HCT116 (cell line): ENCODE measurements at regions not wholly inside any gene's neighbourhood (a gene's known extent, or its start where the extent isn't known, plus 50 kb on each side); places are given as distances from the start of the nearest gene placed in this dataset.
"Not testable (repeated sequence)": the region's sequence is repeated elsewhere in the genome, so short reads cannot be mapped to it uniquely, and the experiment has no call there.

Source experiments
- ATAC-seq: fragments of 200-7000 bp; cut with Tn5 transposase; 2 replicates; pipeline ENCODE4 v1.9.1; 2020; ENCODE audit warnings: mild to moderate bottlenecking, moderate library complexity
- BruUV-seq: library from RNA; stranded (reverse); fragments of 400-500 nt; replicated peaks from 2 replicates; lab custom pipeline; 2021; lab: Mats Ljungman, UMichigan
- CTCF ChIA-PET: fragments of 300-600 bp; sonication (Branson Sonifier 250); formaldehyde crosslinking; loops from one replicate; lab custom pipeline; 2021; ENCODE audit warnings: antibody characterized with exemption; lab: Charles Lee
- POLR2A ChIA-PET: fragments of 300-600, 350-600 bp; sonication (Branson Sonifier 250); formaldehyde crosslinking; loops from one replicate; lab custom pipeline; 2021; ENCODE audit warnings: antibody characterized with exemption; lab: Charles Lee
- RAD21 ChIA-PET, 2 experiments: fragments of 300-600 bp; sonication (Branson Sonifier 250); formaldehyde crosslinking; loops; one replicate each; lab custom pipeline; 2023; ENCODE audit warnings: low total read pairs in 2 of 2; ENCODE audit not compliant: uncharacterized antibody in 2 of 2, unreplicated experiment in 2 of 2, low non-redundant PET in 1 of 2; lab: Charles Lee
- DNase-seq: peaks from one replicate; pipeline ENCODE4 v3.0.0-alpha.2; 2010; ENCODE audit warnings: low read depth, low spot score
- H2AFZ ChIP-seq: fragments of 200-600 bp; shearing (Covaris generic), sonication (generic); 2 replicates; pipeline ENCODE4 v1.6.1; 2017; ENCODE audit warnings: low read depth, mixed run types, mixed read lengths, antibody characterized with exemption, low read length; ENCODE audit not compliant: poor library complexity, severe bottlenecking
- H3K27ac ChIP-seq: 2 replicates; pipeline ENCODE4 v1.5.1; 2012; ENCODE audit warnings: low read depth, low read length
- H3K27me3 ChIP-seq: fragments of 200-600 bp; sonication (generic); 2 replicates; pipeline ENCODE4 v1.6.1; 2016; ENCODE audit warnings: mixed run types, low read length, mixed read lengths; ENCODE audit not compliant: insufficient read depth
- H3K36me3 ChIP-seq, 2 experiments: fragments of 200-500 bp in 1 of 2; fragments of 200-600 bp in 1 of 2; sonication (Bioruptor generic) in 1 of 2; sonication (generic) in 1 of 2; 2 replicates each; pipeline versions ENCODE4 v1.5.1 to v1.6.1; 2014 to 2016; ENCODE audit warnings: low read length in 2 of 2, inconsistent platforms in 1 of 2, mixed read lengths in 1 of 2, mixed run types in 1 of 2; ENCODE audit not compliant: insufficient read depth in 2 of 2, control insufficient read depth in 1 of 2
- H3K4me1 ChIP-seq, 2 experiments: fragments of 200-600 bp in 1 of 2; sonication (generic) in 1 of 2; 2 replicates each; pipeline versions ENCODE4 v1.5.1 to v1.6.1; 2012 to 2017; ENCODE audit warnings: low read length in 2 of 2, inconsistent platforms in 1 of 2, mild to moderate bottlenecking in 1 of 2, mixed read lengths in 1 of 2, mixed run types in 1 of 2, moderate library complexity in 1 of 2; ENCODE audit not compliant: insufficient read depth in 2 of 2, control insufficient read depth in 1 of 2
- H3K4me2 ChIP-seq: fragments of 200-600 bp; sonication (generic); 2 replicates; pipeline ENCODE4 v1.6.1; 2017; ENCODE audit warnings: mixed run types, low read length, mixed read lengths
- H3K4me3 ChIP-seq, 2 experiments: fragments of 200-600 bp in 1 of 2; sonication (generic) in 1 of 2; replicated peaks in 1 of 2; 2 replicates each; pipeline ENCODE4 v1.5.1; 2011 to 2016; ENCODE audit warnings: low read length in 2 of 2, control low read depth in 1 of 2, low read depth in 1 of 2, mild to moderate bottlenecking in 1 of 2, mixed read lengths in 1 of 2, mixed run types in 1 of 2
- H3K79me2 ChIP-seq: fragments of 200-600 bp; sonication (generic); 2 replicates; pipeline ENCODE4 v1.6.1; 2017; ENCODE audit warnings: mild to moderate bottlenecking, mixed run types, low read length, moderate library complexity, mixed read lengths; ENCODE audit not compliant: insufficient read depth
- H3K9ac ChIP-seq: fragments of 200-600 bp; sonication (generic); 2 replicates; pipeline ENCODE4 v1.6.1; 2016; ENCODE audit warnings: low read length, mixed read lengths
- H3K9me2 ChIP-seq: fragments of 200-600 bp; sonication (generic), shearing (Covaris generic); 2 replicates; pipeline ENCODE4 v1.6.1; 2017; ENCODE audit warnings: mixed run types, mild to moderate bottlenecking, moderate library complexity; ENCODE audit not compliant: insufficient read depth
- H3K9me3 ChIP-seq, 2 experiments: fragments of 200-500 bp in 1 of 2; fragments of 200-600 bp in 1 of 2; sonication (Bioruptor generic) in 1 of 2; sonication (generic) in 1 of 2; 2 replicates each; pipeline ENCODE4 v1.6.1; 2014 to 2017; ENCODE audit warnings: low read length in 2 of 2, mixed read lengths in 2 of 2, inconsistent platforms in 1 of 2, low read depth in 1 of 2, mild to moderate bottlenecking in 1 of 2, mixed run types in 1 of 2, moderate library complexity in 1 of 2; ENCODE audit not compliant: control insufficient read depth in 1 of 2, insufficient read depth in 1 of 2
- H4K20me1 ChIP-seq: fragments of 200-600 bp; sonication (generic), shearing (Covaris generic); 2 replicates; pipeline ENCODE4 v1.6.1; 2017; ENCODE audit warnings: mixed run types, mild to moderate bottlenecking, moderate library complexity; ENCODE audit not compliant: insufficient read depth
- CBX3 ChIP-seq: IDR thresholded peaks from 2 replicates; pipeline ENCODE4 v1.6.1; 2012; ENCODE audit warnings: low read depth
- CEBPB ChIP-seq: IDR thresholded peaks from 2 replicates; pipeline ENCODE4 v1.6.1; 2012; ENCODE audit warnings: low read depth
- MAX ChIP-seq: IDR thresholded peaks from 2 replicates; pipeline ENCODE4 v1.6.1; 2012
- POLR2AphosphoS5 ChIP-seq: IDR thresholded peaks from 2 replicates; pipeline ENCODE4 v1.6.1; 2011; ENCODE audit warnings: mild to moderate bottlenecking, low read depth, low read length, moderate library complexity
- SP1 ChIP-seq: IDR thresholded peaks from 2 replicates; pipeline ENCODE4 v1.6.1; 2012; ENCODE audit warnings: low read depth
- SRF ChIP-seq: IDR thresholded peaks from 2 replicates; pipeline ENCODE4 v1.6.1; 2012; ENCODE audit warnings: low read depth
- TCF7L2 ChIP-seq: IDR thresholded peaks from 2 replicates; pipeline ENCODE4 v1.7.0; 2011; ENCODE audit warnings: borderline replicate concordance, inconsistent platforms; ENCODE audit not compliant: insufficient read depth, insufficient read length; ENCODE audit errors: extremely low read depth
- intact Hi-C: fragments of 100-400 bp; cut with micrococcal nuclease; formaldehyde crosslinking; loops from 2 replicates; pipeline ENCODE4 v1.10.0; 2022

GRCh38 chr11:71154261-71154805, 98.0 kb downstream of the SHANK2 start:
- Histone ChIP-seq H3K9me3 (no peaks in the 10 kb centered on the region; a peak in 1 of 4 replicates), H3K36me3 (no peaks in the 10 kb centered on the region), H3K4me2 (no peak overlapping the region), H2AFZ (no peak overlapping the region)
- CTCF ChIA-PET: no interaction called here
- BruUV-seq: no TSS peak
- POLR2A ChIA-PET: no interaction called here
- no peak for TF ChIP-seq POLR2AphosphoS5
- TF ChIP-seq, all 23 proteins: peak for 0
- ATAC-seq: no peak
- H3K27me3 ChIP-seq: no peaks in the 10 kb centered on the region
- H3K27ac ChIP-seq: no peak overlapping the region
- H3K4me1 ChIP-seq: peaks cover 0 to 7% of the 10 kb centered on the region in 2 experiments; a peak in 1 of 4 replicates
- intact Hi-C loops: no loop called here
- H3K9ac ChIP-seq: no peak overlapping the region
- no peak overlapping the region for H3K4me3 ChIP-seq
- H3K9me2 ChIP-seq: no peaks in the 10 kb centered on the region
- RAD21 ChIA-PET: no interaction called here
- no peak for DNase-seq
- no peaks in the 10 kb centered on the region for H3K79me2 ChIP-seq
- H4K20me1 ChIP-seq: no peaks in the 10 kb centered on the region

- CTCF ChIA-PET: no interaction called here
- H2AFZ ChIP-seq: no peak overlapping the region
- no peaks in the 10 kb centered on the region for H3K79me2 ChIP-seq
- no peak for DNase-seq
- H3K4me3 ChIP-seq: no peak overlapping the region
- TF ChIP-seq CEBPB (no peak), SP1 (no peak), CBX3 (no peak), MAX (no peak), TCF7L2 (no peak), SRF (no peak)
- TF ChIP-seq, all 23 proteins: peak for 0
- RAD21 ChIA-PET: no interaction called here
- Histone ChIP-seq H3K9me3 (no peaks in the 10 kb centered on the region; a peak in 1 of 4 replicates), H3K9me2 (no peaks in the 10 kb centered on the region), H3K36me3 (no peaks in the 10 kb centered on the region), H3K9ac (no peak overlapping the region), H3K27me3 (no peaks in the 10 kb centered on the region), H4K20me1 (no peaks in the 10 kb centered on the region), H3K4me2 (no peak overlapping the region; the same call in 1 of the 2 replicates), H3K4me1 (peaks cover 0 to 7% of the 10 kb centered on the region in 2 experiments; a peak in 1 of 4 replicates), H3K27ac (no peak overlapping the region)
- ATAC-seq: no peak
- POLR2A ChIA-PET: no interaction called here
- no TSS peak for BruUV-seq
- intact Hi-C loops: no loop called here
Measured at GRCh38 chr11:71153005-71153390, 99.4 kb downstream of the SHANK2 start.

- H2AFZ ChIP-seq, H4K20me1 ChIP-seq, H3K36me3 ChIP-seq, H3K79me2 ChIP-seq, H3K27ac ChIP-seq, H3K4me2 ChIP-seq, H3K9me2 ChIP-seq, H3K9me3 ChIP-seq, ATAC-seq, BruUV-seq, H3K9ac ChIP-seq, H3K4me1 ChIP-seq, H3K4me3 ChIP-seq, RAD21 ChIA-PET, intact Hi-C loops, POLR2A ChIA-PET, H3K27me3 ChIP-seq, DNase-seq, CTCF ChIA-PET: not testable (repeated sequence)
Measured at GRCh38 chr11:71152312-71153004, 99.9 kb downstream of the SHANK2 start.
